ENCODE measurements at regions not wholly inside any gene's neighbourhood (a gene's known extent, or its start where the extent isn't known, plus 50 kb on each side); places are given as distances from the start of the nearest gene placed in this dataset.

DNA sequence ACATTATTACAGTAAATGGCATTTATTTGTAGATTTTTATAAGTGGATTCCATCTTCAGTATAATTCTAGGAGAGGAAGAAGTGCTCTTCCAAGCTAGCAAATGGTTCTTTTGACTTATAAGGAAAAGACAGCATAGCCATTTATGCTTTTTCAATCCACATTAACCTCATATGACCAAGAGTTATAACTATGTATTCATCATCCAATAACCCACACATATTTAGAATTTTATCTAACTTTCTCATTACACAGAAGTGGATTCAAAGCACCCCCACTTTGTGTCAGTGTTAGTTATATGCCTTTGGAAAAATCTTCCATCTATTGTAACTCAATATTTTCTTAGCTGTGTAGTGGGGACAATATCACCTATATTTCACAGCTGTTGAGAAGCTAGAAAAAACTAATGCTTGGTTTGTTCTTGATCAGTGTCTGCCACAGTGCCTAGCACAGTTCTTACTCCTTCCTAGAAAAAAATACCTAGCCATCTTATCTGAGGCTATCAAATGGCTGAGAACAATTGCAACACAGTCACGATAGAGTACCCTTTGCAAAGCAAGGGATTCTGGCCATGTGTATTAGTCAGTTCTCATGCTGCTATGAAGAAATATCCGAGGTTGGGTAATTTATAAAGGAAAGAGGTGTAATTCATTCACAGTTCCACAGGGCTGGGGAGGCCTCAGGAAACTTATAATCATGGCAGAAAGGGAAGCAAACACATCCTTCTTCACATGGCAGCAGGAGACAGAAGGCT, 986.3 kb downstream of the TFAP2A start:
- no peak overlapping the region for H3K4ac ChIP-seq (ENCODE audit: low read depth, low read length)
- no peak overlapping the region for H3K9ac ChIP-seq (ENCODE audit: low read length)
- no peak overlapping the region for H3K4me3 ChIP-seq (ENCODE audit: low read depth, low read length)
- no CpG with 5 or more reads among the region's 2 CpGs for WGBS (ENCODE audit: extremely low coverage, insufficient coverage, insufficient read length)
- no peak overlapping the region for H3K27ac ChIP-seq (ENCODE audit: low read depth, low read length)
- H3K4me1 ChIP-seq (ENCODE audit: control insufficient read depth in 1 of 2, insufficient read depth in 2 of 2, low read length in 2 of 2): no peaks in the 10 kb centered on the region
- no peaks in the 10 kb centered on the region for H3K79me2 ChIP-seq (ENCODE audit: control insufficient read depth, insufficient read depth, low read length, poor library complexity)
- H3K18ac ChIP-seq (ENCODE audit: low read length): no peak overlapping the region
- H3K14ac ChIP-seq (ENCODE audit: low read length): no peak overlapping the region
- no peak overlapping the region for H2BK120ac ChIP-seq (ENCODE audit: insufficient read depth, low read length, poor library complexity)
- H3K27me3 ChIP-seq (ENCODE audit: insufficient read depth, low read length): no peaks in the 10 kb centered on the region
- no peak overlapping the region for H2BK12ac ChIP-seq (ENCODE audit: low read length)
- no peak overlapping the region for H2AFZ ChIP-seq (ENCODE audit: insufficient read depth, low read length, poor library complexity)
- no peak overlapping the region for H2AK5ac ChIP-seq (ENCODE audit: low read length)
- no peak overlapping the region for H4K8ac ChIP-seq (ENCODE audit: low read depth, low read length)
- H3K23ac ChIP-seq (ENCODE audit: low read length): no peak overlapping the region
- no peak overlapping the region for H4K12ac ChIP-seq (ENCODE audit: low read depth, low read length)
- no peak overlapping the region for H3K4me2 ChIP-seq (ENCODE audit: low read length)
- no peak overlapping the region for H2BK5ac ChIP-seq (ENCODE audit: low read depth, low read length, poor library complexity)
- H4K91ac ChIP-seq (ENCODE audit: low read depth, low read length): no peak overlapping the region
- no peaks in the 10 kb centered on the region for H3K36me3 ChIP-seq (ENCODE audit: control insufficient read depth in 1 of 2, insufficient read depth in 2 of 2, low read length in 2 of 2)
- H3K79me1 ChIP-seq (ENCODE audit: low read length): no peaks in the 10 kb centered on the region
- no peak for DNase-seq
- no peaks in the 10 kb centered on the region for H3K9me3 ChIP-seq (ENCODE audit: insufficient read depth, low read depth, low read length)

DNA sequence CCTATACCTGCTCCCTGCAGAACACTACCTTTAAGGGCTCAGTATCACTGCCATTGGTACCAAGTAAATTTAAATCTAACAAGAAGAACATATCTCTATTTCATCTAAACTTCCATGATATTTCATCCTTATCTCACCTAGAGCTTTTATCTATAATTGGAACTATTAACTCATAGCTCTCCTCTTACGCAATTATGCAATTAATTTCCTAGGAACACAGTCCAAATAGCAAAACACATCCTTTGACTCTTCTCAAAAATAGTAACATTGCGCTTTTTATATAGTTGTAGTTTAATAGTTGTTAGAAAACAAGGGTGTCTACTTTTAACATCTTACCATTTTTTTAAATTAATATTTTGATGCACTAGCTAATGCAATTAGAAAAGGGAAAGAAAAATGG, 986.8 kb upstream of the SLC35B3 start:
- no peak overlapping the region for H3K4me2 ChIP-seq (ENCODE audit: low read length)
- no CpG with 5 or more reads among the region's 2 CpGs for WGBS (ENCODE audit: extremely low coverage, insufficient coverage, insufficient read length)
- H3K9ac ChIP-seq (ENCODE audit: low read length): no peak overlapping the region
- H2BK5ac ChIP-seq (ENCODE audit: low read depth, low read length, poor library complexity): no peak overlapping the region
- no peak overlapping the region for H2BK12ac ChIP-seq (ENCODE audit: low read length)
- H3K79me1 ChIP-seq (ENCODE audit: low read length): no peaks in the 10 kb centered on the region
- no peak overlapping the region for H4K8ac ChIP-seq (ENCODE audit: low read depth, low read length)
- no peaks in the 10 kb centered on the region for H3K4me1 ChIP-seq (ENCODE audit: control insufficient read depth in 1 of 2, insufficient read depth in 2 of 2, low read length in 2 of 2)
- H3K14ac ChIP-seq (ENCODE audit: low read length): no peak overlapping the region
- H2AK5ac ChIP-seq (ENCODE audit: low read length): no peak overlapping the region
- no peak overlapping the region for H4K12ac ChIP-seq (ENCODE audit: low read depth, low read length)
- no peaks in the 10 kb centered on the region for H3K79me2 ChIP-seq (ENCODE audit: control insufficient read depth, insufficient read depth, low read length, poor library complexity)
- no peak overlapping the region for H2BK120ac ChIP-seq (ENCODE audit: insufficient read depth, low read length, poor library complexity)
- no peak overlapping the region for H4K91ac ChIP-seq (ENCODE audit: low read depth, low read length)
- no peak overlapping the region for H2AFZ ChIP-seq (ENCODE audit: insufficient read depth, low read length, poor library complexity)
- DNase-seq: peak in 1 of 2 donors; percentile 13
- H3K27me3 ChIP-seq (ENCODE audit: insufficient read depth, low read length): no peaks in the 10 kb centered on the region
- H3K4me3 ChIP-seq (ENCODE audit: low read depth, low read length): no peak overlapping the region
- H3K36me3 ChIP-seq (ENCODE audit: control insufficient read depth in 1 of 2, insufficient read depth in 2 of 2, low read length in 2 of 2): no peaks in the 10 kb centered on the region
- H3K18ac ChIP-seq (ENCODE audit: low read length): no peak overlapping the region
- no peak overlapping the region for H3K27ac ChIP-seq (ENCODE audit: low read depth, low read length)
- H3K4ac ChIP-seq (ENCODE audit: low read depth, low read length): no peak overlapping the region
- H3K9me3 ChIP-seq (ENCODE audit: insufficient read depth, low read depth, low read length): no peaks in the 10 kb centered on the region
- no peak overlapping the region for H3K23ac ChIP-seq (ENCODE audit: low read length)

DNA sequence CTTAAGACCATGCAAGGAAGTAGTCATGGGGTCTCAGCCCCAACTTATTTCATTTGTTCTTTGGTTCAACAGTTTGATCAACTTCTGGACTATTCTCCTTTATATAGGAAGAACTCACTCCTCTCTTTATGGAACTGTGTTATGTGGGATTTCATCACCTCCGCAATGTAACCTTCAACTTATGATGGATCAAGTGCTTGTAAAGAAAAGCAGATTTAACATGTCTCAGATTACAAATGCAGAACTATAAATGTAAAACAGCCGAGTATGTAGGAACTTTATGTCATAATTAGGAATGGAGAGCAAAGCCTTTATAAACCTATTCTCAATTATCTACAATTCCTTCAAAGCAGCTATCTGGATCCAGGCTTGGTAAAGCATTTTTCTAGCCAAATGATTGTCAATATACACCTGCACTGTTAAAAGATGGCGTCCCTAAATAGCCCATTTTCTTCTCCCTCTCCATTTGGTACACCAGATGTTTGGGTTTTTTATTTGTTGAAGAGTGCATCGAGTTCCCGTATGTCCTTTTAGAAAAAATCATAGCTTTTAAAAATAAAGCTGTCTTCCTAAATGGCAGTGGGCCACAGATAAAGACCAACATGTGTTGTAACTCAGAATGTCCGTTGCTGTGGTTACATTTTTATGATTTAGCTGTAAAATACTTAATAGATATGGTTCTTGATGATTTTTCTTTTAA, 985.1 kb upstream of the SLC35B3 start:
- Histone ChIP-seq H3K4me1 (ENCODE audit: control insufficient read depth in 1 of 2, insufficient read depth in 2 of 2, low read length in 2 of 2) (no peaks in the 10 kb centered on the region), H3K27me3 (ENCODE audit: insufficient read depth, low read length) (no peaks in the 10 kb centered on the region), H2BK120ac (ENCODE audit: insufficient read depth, low read length, poor library complexity) (no peak overlapping the region), H4K8ac (ENCODE audit: low read depth, low read length) (no peak overlapping the region), H3K4me2 (ENCODE audit: low read length) (no peak overlapping the region), H2BK12ac (ENCODE audit: low read length) (no peak overlapping the region), H3K79me2 (ENCODE audit: control insufficient read depth, insufficient read depth, low read length, poor library complexity) (no peaks in the 10 kb centered on the region), H3K9ac (ENCODE audit: low read length) (no peak overlapping the region), H3K9me3 (ENCODE audit: insufficient read depth, low read depth, low read length) (no peaks in the 10 kb centered on the region), H2AK5ac (ENCODE audit: low read length) (no peak overlapping the region), H4K91ac (ENCODE audit: low read depth, low read length) (no peak overlapping the region), H3K4ac (ENCODE audit: low read depth, low read length) (no peak overlapping the region), H3K27ac (ENCODE audit: low read depth, low read length) (no peak overlapping the region), H3K79me1 (ENCODE audit: low read length) (no peaks in the 10 kb centered on the region), H3K23ac (ENCODE audit: low read length) (no peak overlapping the region), H4K12ac (ENCODE audit: low read depth, low read length) (no peak overlapping the region), H2BK5ac (ENCODE audit: low read depth, low read length, poor library complexity) (no peak overlapping the region), H3K36me3 (ENCODE audit: control insufficient read depth in 1 of 2, insufficient read depth in 2 of 2, low read length in 2 of 2) (no peaks in the 10 kb centered on the region), H3K4me3 (ENCODE audit: low read depth, low read length) (no peak overlapping the region), H2AFZ (ENCODE audit: insufficient read depth, low read length, poor library complexity) (no peak overlapping the region), H3K18ac (ENCODE audit: low read length) (no peak overlapping the region), H3K14ac (ENCODE audit: low read length) (no peak overlapping the region)
- WGBS (ENCODE audit: extremely low coverage, insufficient coverage, insufficient read length): no CpG with 5 or more reads among the region's 6 CpGs
- no peak for DNase-seq

DNA sequence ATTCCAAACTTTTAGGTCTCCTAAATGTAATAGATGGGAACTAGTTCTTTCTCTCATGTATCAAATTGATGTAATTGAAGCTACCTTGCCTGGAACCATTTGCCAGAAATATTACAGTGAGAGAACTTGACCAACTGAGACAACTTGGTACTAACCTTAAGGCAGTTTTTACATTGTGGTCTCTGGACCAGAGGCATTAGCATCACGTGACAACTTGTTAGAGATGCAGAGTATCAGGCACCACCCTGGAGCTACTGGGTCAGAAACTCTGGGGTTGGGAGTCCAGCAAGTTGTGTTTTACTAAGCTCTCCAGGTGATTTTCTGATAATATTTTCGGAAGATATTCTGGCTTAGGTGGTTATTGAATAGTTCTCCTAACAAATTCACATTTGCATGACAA, 982.1 kb upstream of the SLC35B3 start:
- Histone ChIP-seq H2BK12ac (ENCODE audit: low read length) (no peak overlapping the region), H3K18ac (ENCODE audit: low read length) (no peak overlapping the region), H3K36me3 (ENCODE audit: control insufficient read depth in 1 of 2, insufficient read depth in 2 of 2, low read length in 2 of 2) (no peaks in the 10 kb centered on the region), H2AK5ac (ENCODE audit: low read length) (no peak overlapping the region), H3K27me3 (ENCODE audit: insufficient read depth, low read length) (no peaks in the 10 kb centered on the region), H3K79me1 (ENCODE audit: low read length) (no peaks in the 10 kb centered on the region), H4K8ac (ENCODE audit: low read depth, low read length) (no peak overlapping the region), H4K91ac (ENCODE audit: low read depth, low read length) (no peak overlapping the region), H3K23ac (ENCODE audit: low read length) (no peak overlapping the region), H4K12ac (ENCODE audit: low read depth, low read length) (no peak overlapping the region), H3K4ac (ENCODE audit: low read depth, low read length) (no peak overlapping the region), H3K27ac (ENCODE audit: low read depth, low read length) (no peak overlapping the region), H3K4me3 (ENCODE audit: low read depth, low read length) (no peak overlapping the region), H2AFZ (ENCODE audit: insufficient read depth, low read length, poor library complexity) (no peak overlapping the region), H3K4me1 (ENCODE audit: control insufficient read depth in 1 of 2, insufficient read depth in 2 of 2, low read length in 2 of 2) (no peaks in the 10 kb centered on the region), H2BK120ac (ENCODE audit: insufficient read depth, low read length, poor library complexity) (no peak overlapping the region), H2BK5ac (ENCODE audit: low read depth, low read length, poor library complexity) (no peak overlapping the region), H3K9ac (ENCODE audit: low read length) (no peak overlapping the region), H3K14ac (ENCODE audit: low read length) (no peak overlapping the region), H3K79me2 (ENCODE audit: control insufficient read depth, insufficient read depth, low read length, poor library complexity) (no peaks in the 10 kb centered on the region), H3K4me2 (ENCODE audit: low read length) (no peak overlapping the region), H3K9me3 (ENCODE audit: insufficient read depth, low read depth, low read length) (no peaks in the 10 kb centered on the region)
- DNase-seq: no peak
- WGBS (ENCODE audit: extremely low coverage, insufficient coverage, insufficient read length): no CpG with 5 or more reads among the region's 2 CpGs
